ENCODE measurements at regions not wholly inside any gene's neighbourhood (a gene's known extent, or its start where the extent isn't known, plus 50 kb on each side); places are given as distances from the start of the nearest gene placed in this dataset.

GRCh38 chr22:47772864-47773263 lies 1010.4 kb downstream of the TBC1D22A start (continued):
- TF ChIP-seq ZNF704 (CRISPR knock-in tag; IDR thresholded peaks at IDR 0.05; ENCODE audit: borderline replicate concordance): no peak
- TF ChIP-seq ZNF790 (CRISPR knock-in tag; IDR thresholded peaks at IDR 0.05; ENCODE audit: borderline replicate concordance): no peak

GRCh38 chr22:47769652-47770051 lies 1007.2 kb downstream of the TBC1D22A start:
- no peaks in the 10 kb centered on the region for H3K79me2 ChIP-seq (ENCODE audit: insufficient read depth, low read length)
- in situ Hi-C loops (cut with HindIII; ENCODE audit: extremely low pct_ligation_motif_present, low pct_unique_long_range_greater_than_20kb): no loop called here
- BruUV-seq (replicated peaks): no TSS peak
- H3K9ac ChIP-seq (ENCODE audit: insufficient read depth, low read depth, low read length): no peak overlapping the region
- no peaks in the 10 kb centered on the region for H3K27me3 ChIP-seq (ENCODE audit: control insufficient read depth in 1 of 2, insufficient read depth in 2 of 2, low read length in 2 of 2)
- 31% methylated on average over 6 of the region's 6 CpGs for WGBS (ENCODE audit: low lambda C conversion rate)
- ATAC-seq (no peak), DNase-seq (ENCODE audit: low spot score) (no peak), FAIRE-seq (no peak)
- intact Hi-C loops (cut with micrococcal nuclease; ENCODE audit: unreplicated experiment): no loop called here
- no peaks in the 10 kb centered on the region for H4K20me1 ChIP-seq (ENCODE audit: insufficient read depth, low read length)
- no peak overlapping the region for H3K4me2 ChIP-seq (ENCODE audit: low read depth, low read length)
- CTCF ChIA-PET (ENCODE audit: low intra/inter-chr PET ratio, low total read pairs): no interaction called here
- H3K9me3 ChIP-seq (ENCODE audit: low read length): no peaks in the 10 kb centered on the region
- no peak overlapping the region for H3K27ac ChIP-seq (ENCODE audit: extremely low read length, insufficient read depth, low read length)
- H3K36me3 ChIP-seq (replicated peaks in 1 of 2; ENCODE audit: control insufficient read depth in 1 of 2, insufficient read depth in 2 of 2, low read length in 2 of 2): no peaks in the 10 kb centered on the region
- POLR2A ChIA-PET: no interaction called here
- H2AFZ ChIP-seq (ENCODE audit: low read length): no peak overlapping the region
- H3K4me3 ChIP-seq (replicated peaks in 1 of 3; ENCODE audit: insufficient read depth in 1 of 3, low read depth in 2 of 3, low read length in 3 of 3): no peak overlapping the region
- no peak for TF ChIP-seq ZSCAN22 (CRISPR knock-in tag; IDR thresholded peaks at IDR 0.05)
- H3K4me1 ChIP-seq (ENCODE audit: insufficient read depth, low read length): no peaks in the 10 kb centered on the region

- H3K4me1 ChIP-seq (ENCODE audit: insufficient read depth, low read length): no peaks in the 10 kb centered on the region
- intact Hi-C loops (cut with micrococcal nuclease; ENCODE audit: unreplicated experiment): no loop called here
- TF ChIP-seq ZNF292 (CRISPR knock-in tag; IDR thresholded peaks at IDR 0.05; ENCODE audit: borderline replicate concordance, low read depth): no peak
- no peak for TF ChIP-seq MTA1 (CRISPR knock-in tag; IDR thresholded peaks at IDR 0.05; ENCODE audit: borderline replicate concordance)
- TF ChIP-seq MNT (IDR thresholded peaks at IDR 0.05): peak; percentile 91
- H3K27me3 ChIP-seq (ENCODE audit: control insufficient read depth in 1 of 2, insufficient read depth in 2 of 2, low read length in 2 of 2): no peaks in the 10 kb centered on the region; a peak in 1 of 5 replicates
- ATAC-seq (no peak), FAIRE-seq (no peak), DNase-seq (ENCODE audit: low spot score) (no peak)
- ChIA-PET CTCF (ENCODE audit: low intra/inter-chr PET ratio, low total read pairs) (no interaction called here), POLR2A (no interaction called here)
- no peak overlapping the region for H3K27ac ChIP-seq (ENCODE audit: extremely low read length, insufficient read depth, low read length)
- in situ Hi-C loops (cut with HindIII; ENCODE audit: extremely low pct_ligation_motif_present, low pct_unique_long_range_greater_than_20kb): no loop called here
- no peaks in the 10 kb centered on the region for H3K9me3 ChIP-seq (ENCODE audit: low read length)
- H3K4me3 ChIP-seq (replicated peaks in 1 of 3; ENCODE audit: insufficient read depth in 1 of 3, low read depth in 2 of 3, low read length in 3 of 3): no peak overlapping the region
- no TSS peak for BruUV-seq (replicated peaks)
- H3K4me2 ChIP-seq (ENCODE audit: low read depth, low read length): no peak overlapping the region
- H3K79me2 ChIP-seq (ENCODE audit: insufficient read depth, low read length): no peaks in the 10 kb centered on the region
- no peak overlapping the region for H3K9ac ChIP-seq (ENCODE audit: insufficient read depth, low read depth, low read length)
- no peak overlapping the region for H2AFZ ChIP-seq (ENCODE audit: low read length)
- H3K36me3 ChIP-seq (replicated peaks in 1 of 2; ENCODE audit: control insufficient read depth in 1 of 2, insufficient read depth in 2 of 2, low read length in 2 of 2): no peaks in the 10 kb centered on the region
- WGBS (ENCODE audit: low lambda C conversion rate): under 1% methylated on average over 4 of the region's 4 CpGs
- H4K20me1 ChIP-seq (ENCODE audit: insufficient read depth, low read length): no peaks in the 10 kb centered on the region
Measured at GRCh38 chr22:47768027-47768426, 1005.6 kb downstream of the TBC1D22A start.

Data from HepG2 (cell line).